ENCODE measurements at regions not wholly inside any gene's neighbourhood (a gene's known extent, or its start where the extent isn't known, plus 50 kb on each side); places are given as distances from the start of the nearest gene placed in this dataset.

DNA sequence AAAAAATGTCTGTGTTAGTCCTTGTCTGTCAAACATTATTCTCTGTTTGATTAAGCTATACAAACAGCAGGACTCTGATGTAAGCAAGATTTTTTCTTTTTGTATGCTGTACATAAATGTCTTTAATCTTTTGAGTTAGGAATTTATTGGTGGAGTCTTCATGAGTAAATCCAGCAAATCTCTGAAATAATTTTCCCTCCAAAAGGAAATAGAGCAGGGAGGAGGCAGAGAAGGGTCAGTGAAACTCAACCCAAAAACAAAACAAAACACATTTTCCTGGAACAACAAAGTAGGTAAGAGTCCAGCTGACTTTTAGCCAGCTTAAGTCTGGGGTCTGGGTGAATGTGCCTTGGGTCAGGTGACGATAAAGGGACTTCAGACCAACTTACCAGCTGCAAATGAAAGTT is 113.7 kb downstream of the FOXA2 start:
- TF ChIP-seq, protein P1, sequence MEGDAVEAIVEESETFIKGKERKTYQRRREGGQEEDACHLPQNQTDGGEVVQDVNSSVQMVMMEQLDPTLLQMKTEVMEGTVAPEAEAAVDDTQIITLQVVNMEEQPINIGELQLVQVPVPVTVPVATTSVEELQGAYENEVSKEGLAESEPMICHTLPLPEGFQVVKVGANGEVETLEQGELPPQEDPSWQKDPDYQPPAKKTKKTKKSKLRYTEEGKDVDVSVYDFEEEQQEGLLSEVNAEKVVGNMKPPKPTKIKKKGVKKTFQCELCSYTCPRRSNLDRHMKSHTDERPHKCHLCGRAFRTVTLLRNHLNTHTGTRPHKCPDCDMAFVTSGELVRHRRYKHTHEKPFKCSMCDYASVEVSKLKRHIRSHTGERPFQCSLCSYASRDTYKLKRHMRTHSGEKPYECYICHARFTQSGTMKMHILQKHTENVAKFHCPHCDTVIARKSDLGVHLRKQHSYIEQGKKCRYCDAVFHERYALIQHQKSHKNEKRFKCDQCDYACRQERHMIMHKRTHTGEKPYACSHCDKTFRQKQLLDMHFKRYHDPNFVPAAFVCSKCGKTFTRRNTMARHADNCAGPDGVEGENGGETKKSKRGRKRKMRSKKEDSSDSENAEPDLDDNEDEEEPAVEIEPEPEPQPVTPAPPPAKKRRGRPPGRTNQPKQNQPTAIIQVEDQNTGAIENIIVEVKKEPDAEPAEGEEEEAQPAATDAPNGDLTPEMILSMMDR (IDR thresholded peaks at IDR 0.05; ENCODE audit: insufficient read depth, low read length), result no peak
- TF ChIP-seq SPI1 (IDR thresholded peaks at IDR 0.05; ENCODE audit: borderline replicate concordance, low read depth) (no peak), POLR2AphosphoS5 (IDR thresholded peaks at IDR 0.05; ENCODE audit: low read depth) (no peak), GABPA (IDR thresholded peaks at IDR 0.05; ENCODE audit: low read depth) (no peak)
- TF ChIP-seq, protein P2, sequence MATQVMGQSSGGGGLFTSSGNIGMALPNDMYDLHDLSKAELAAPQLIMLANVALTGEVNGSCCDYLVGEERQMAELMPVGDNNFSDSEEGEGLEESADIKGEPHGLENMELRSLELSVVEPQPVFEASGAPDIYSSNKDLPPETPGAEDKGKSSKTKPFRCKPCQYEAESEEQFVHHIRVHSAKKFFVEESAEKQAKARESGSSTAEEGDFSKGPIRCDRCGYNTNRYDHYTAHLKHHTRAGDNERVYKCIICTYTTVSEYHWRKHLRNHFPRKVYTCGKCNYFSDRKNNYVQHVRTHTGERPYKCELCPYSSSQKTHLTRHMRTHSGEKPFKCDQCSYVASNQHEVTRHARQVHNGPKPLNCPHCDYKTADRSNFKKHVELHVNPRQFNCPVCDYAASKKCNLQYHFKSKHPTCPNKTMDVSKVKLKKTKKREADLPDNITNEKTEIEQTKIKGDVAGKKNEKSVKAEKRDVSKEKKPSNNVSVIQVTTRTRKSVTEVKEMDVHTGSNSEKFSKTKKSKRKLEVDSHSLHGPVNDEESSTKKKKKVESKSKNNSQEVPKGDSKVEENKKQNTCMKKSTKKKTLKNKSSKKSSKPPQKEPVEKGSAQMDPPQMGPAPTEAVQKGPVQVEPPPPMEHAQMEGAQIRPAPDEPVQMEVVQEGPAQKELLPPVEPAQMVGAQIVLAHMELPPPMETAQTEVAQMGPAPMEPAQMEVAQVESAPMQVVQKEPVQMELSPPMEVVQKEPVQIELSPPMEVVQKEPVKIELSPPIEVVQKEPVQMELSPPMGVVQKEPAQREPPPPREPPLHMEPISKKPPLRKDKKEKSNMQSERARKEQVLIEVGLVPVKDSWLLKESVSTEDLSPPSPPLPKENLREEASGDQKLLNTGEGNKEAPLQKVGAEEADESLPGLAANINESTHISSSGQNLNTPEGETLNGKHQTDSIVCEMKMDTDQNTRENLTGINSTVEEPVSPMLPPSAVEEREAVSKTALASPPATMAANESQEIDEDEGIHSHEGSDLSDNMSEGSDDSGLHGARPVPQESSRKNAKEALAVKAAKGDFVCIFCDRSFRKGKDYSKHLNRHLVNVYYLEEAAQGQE (IDR thresholded peaks at IDR 0.05; ENCODE audit: insufficient replicate concordance, low read depth), result no peak

DNA sequence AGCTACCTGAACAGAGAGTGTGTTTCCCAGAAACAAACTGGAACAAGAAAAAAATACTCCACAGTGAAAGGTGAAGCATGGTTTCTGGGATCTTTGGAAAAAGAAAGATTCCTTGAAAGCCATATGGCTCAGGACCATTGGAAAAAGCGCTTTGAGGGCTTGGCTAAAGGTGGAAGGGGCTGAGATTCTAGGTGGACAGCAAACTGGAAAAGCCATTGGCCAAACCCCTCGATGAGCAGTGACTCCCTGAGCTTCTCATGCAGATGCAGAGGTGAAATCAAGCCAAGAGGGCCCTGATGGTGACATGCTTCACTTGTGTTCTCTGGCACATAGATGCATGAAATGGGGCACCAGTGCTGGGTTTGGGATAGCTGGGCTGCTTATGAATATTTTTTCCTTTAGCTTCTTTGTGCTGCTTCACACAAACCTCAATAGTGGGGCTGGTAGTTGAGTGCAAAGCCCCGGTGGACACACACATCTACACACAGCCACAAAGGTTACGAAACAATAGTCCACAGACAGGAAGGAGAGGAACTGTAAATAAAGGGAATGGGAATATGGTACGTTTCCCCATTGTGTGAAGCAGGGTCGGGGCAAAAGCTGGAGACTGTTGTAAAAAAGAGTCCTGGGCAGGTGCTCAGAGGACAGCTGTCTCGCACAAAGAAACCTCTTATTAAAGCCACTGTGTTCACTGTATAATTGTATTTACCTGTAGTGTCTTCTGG is 117.8 kb downstream of the FOXA2 start:
- Histone ChIP-seq H3K27me3 (ENCODE audit: insufficient read depth, poor library complexity, severe bottlenecking) (no peaks in the 10 kb centered on the region), H3K4me3 (replicated peaks; ENCODE audit: insufficient read depth, low read length) (no peak overlapping the region), H3K27ac (replicated peaks) (no peak overlapping the region)
- no peak for TF ChIP-seq GABPA (IDR thresholded peaks at IDR 0.05; ENCODE audit: low read depth)
- no peak for TF ChIP-seq SPI1 (IDR thresholded peaks at IDR 0.05; ENCODE audit: borderline replicate concordance, low read depth)
- TF ChIP-seq POLR2AphosphoS5 (IDR thresholded peaks at IDR 0.05; ENCODE audit: low read depth), result no peak
- TF ChIP-seq, protein P1 (IDR thresholded peaks at IDR 0.05; ENCODE audit: insufficient read depth, low read length), result no peak
- TF ChIP-seq, protein P2 (IDR thresholded peaks at IDR 0.05; ENCODE audit: insufficient replicate concordance, low read depth), result no peak
- no peak for DNase-seq (ENCODE audit: low read depth in 1 of 2, low spot score in 1 of 2)

More for the DNA sequence above, 113.7 kb downstream of the FOXA2 start:
- Histone ChIP-seq H3K27me3 (ENCODE audit: insufficient read depth, poor library complexity, severe bottlenecking) (no peaks in the 10 kb centered on the region), H3K4me3 (replicated peaks; ENCODE audit: insufficient read depth, low read length) (no peak overlapping the region), H3K27ac (replicated peaks) (no peak overlapping the region)
- DNase-seq (ENCODE audit: low read depth in 1 of 2, low spot score in 1 of 2), result no peak

DNA sequence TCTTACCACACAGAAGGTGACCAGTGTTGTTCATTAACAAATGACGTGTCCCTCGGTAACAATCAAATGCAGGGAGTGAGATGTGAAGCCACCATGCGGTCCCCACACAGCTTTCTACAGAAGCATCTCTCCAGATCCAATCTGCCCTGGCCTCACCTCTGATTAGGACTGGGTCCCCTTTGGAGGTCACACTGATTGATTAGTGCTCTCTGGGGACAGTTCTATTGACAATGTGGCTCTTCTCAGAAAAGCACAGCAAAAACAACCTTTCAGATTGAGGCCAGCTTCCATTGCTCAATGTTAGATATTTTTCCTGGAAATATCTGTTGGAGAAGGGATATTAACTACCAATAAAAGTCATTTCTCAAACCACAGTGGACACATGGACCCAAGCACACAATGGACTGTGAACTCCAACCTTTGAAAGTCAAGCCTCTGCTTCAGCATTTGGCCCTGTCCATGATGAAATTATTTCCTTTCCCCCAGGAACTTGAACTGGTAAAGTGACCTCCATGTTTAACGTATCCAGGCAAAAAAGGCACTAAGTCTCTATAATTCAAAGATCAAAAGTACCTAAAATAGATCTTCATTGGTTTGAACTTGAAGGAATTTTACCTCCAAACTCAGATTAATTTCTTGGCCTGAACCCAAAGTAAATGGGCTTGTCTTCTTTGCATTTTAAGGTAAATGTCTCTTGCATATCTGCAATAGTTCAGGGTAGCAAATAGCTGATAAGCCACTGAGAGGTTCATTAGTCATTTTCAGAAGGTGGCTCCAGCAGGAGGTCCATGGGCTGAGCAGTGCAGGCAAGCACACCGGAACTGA is 118.5 kb downstream of the FOXA2 start:
- no peak overlapping the region for H3K4me3 ChIP-seq (replicated peaks; ENCODE audit: insufficient read depth, low read length)
- TF ChIP-seq, protein P2 (IDR thresholded peaks at IDR 0.05; ENCODE audit: insufficient replicate concordance, low read depth), result no peak
- TF ChIP-seq, protein P1 (IDR thresholded peaks at IDR 0.05; ENCODE audit: insufficient read depth, low read length), result no peak
- TF ChIP-seq SPI1 (IDR thresholded peaks at IDR 0.05; ENCODE audit: borderline replicate concordance, low read depth) (no peak), POLR2AphosphoS5 (IDR thresholded peaks at IDR 0.05; ENCODE audit: low read depth) (no peak), GABPA (IDR thresholded peaks at IDR 0.05; ENCODE audit: low read depth) (no peak)
- DNase-seq (ENCODE audit: low read depth in 1 of 2, low spot score in 1 of 2), result no peak

More for the DNA sequence above, 118.5 kb downstream of the FOXA2 start:
- no peak overlapping the region for H3K27ac ChIP-seq (replicated peaks)
- H3K27me3 ChIP-seq (ENCODE audit: insufficient read depth, poor library complexity, severe bottlenecking), result no peaks in the 10 kb centered on the region

Data from HL-60 (cell line).